WI38 (cell line): ENCODE measurements at regions not wholly inside any gene's neighbourhood (a gene's known extent, or its start where the extent isn't known, plus 50 kb on each side); places are given as distances from the start of the nearest gene placed in this dataset.

Experiments used
- H3K4me3 ChIP-seq: 2 replicates; pipeline ENCODE4 v1.5.1; 2011; ENCODE audit warnings: low read depth, mild to moderate bottlenecking, control low read depth, low read length
- CTCF ChIP-seq: IDR thresholded peaks from 2 replicates; pipeline ENCODE4 v1.5.1; 2012; ENCODE audit warnings: low read depth, mild to moderate bottlenecking, control low read depth, low read length

GRCh38 chr7:115689941-115690340 lies 340.6 kb downstream of the TFEC start:
- TF ChIP-seq CTCF = no peak

GRCh38 chr7:115683093-115683492 lies 347.5 kb downstream of the TFEC start:
- no peak for TF ChIP-seq CTCF
- no peak overlapping the region for H3K4me3 ChIP-seq

More at GRCh38 chr7:115689941-115690340, 340.6 kb downstream of the TFEC start:
- H3K4me3 ChIP-seq = no peak overlapping the region

GRCh38 chr7:115682507-115682906 lies 348.1 kb downstream of the TFEC start:
- no peak for TF ChIP-seq CTCF

GRCh38 chr7:115680921-115681320 lies 349.6 kb downstream of the TFEC start:
- no peak overlapping the region for H3K4me3 ChIP-seq
- TF ChIP-seq CTCF = no peak

More at GRCh38 chr7:115682507-115682906, 348.1 kb downstream of the TFEC start:
- no peak overlapping the region for H3K4me3 ChIP-seq

GRCh38 chr7:115679976-115680375 lies 350.6 kb downstream of the TFEC start:
- peak; percentile 23; the same call in 1 of the 2 replicates for TF ChIP-seq CTCF
- no peak overlapping the region for H3K4me3 ChIP-seq

GRCh38 chr7:115679423-115679822 lies 351.1 kb downstream of the TFEC start:
- H3K4me3 ChIP-seq = no peak overlapping the region
- TF ChIP-seq CTCF = no peak

- no peak overlapping the region for H3K4me3 ChIP-seq
- no peak for TF ChIP-seq CTCF
Measured at GRCh38 chr7:115678086-115678982, 352.2 kb downstream of the TFEC start.
